HepG2 (cell line): ENCODE measurements at regions not wholly inside any gene's neighbourhood (a gene's known extent, or its start where the extent isn't known, plus 50 kb on each side); places are given as distances from the start of the nearest gene placed in this dataset.

ENCODE experiments used
- ATAC-seq: fragments of 200-7000 bp; cut with Tn5 transposase; 3 replicates; pipeline ENCODE4 v1.9.1; 2020; ENCODE audit warnings: mild to moderate bottlenecking, moderate library complexity
- BruUV-seq: library from RNA; stranded (reverse); fragments of 400-500 nt; replicated peaks from 2 replicates; lab custom pipeline; 2021; lab: Mats Ljungman, UMichigan
- CTCF ChIA-PET: fragments of 300-600 bp; formaldehyde crosslinking; extraction: SDS; loops from one replicate; lab custom pipeline; 2021; ENCODE audit warnings: low total read pairs, inconsistent platforms, low intra/inter-chr PET ratio; lab: Yijun Ruan, JAX
- POLR2A ChIA-PET: fragments of 350-600 bp; sonication (Branson Sonifier 250); formaldehyde crosslinking; loops from one replicate; lab custom pipeline; 2020; ENCODE audit warnings: antibody characterized with exemption, inconsistent platforms; lab: Yijun Ruan, JAX
- DNase-seq: peaks from one replicate; pipeline ENCODE4 v3.0.0-alpha.2; 2015; ENCODE audit warnings: low spot score
- FAIRE-seq: peaks from 3 replicates; lab custom pipeline; 2011; peaks lifted over from hg19 to GRCh38; lab: Jason Lieb, UNC
- H2AFZ ChIP-seq: one replicate; pipeline ENCODE4 v1.6.1; 2011; ENCODE audit warnings: low read length, inconsistent platforms
- H3K27ac ChIP-seq: fragments of 300-600 bp; 3 replicates; pipeline ENCODE4 v1.8.0; 2011; ENCODE audit warnings: mixed run types, mild to moderate bottlenecking, mixed read lengths, low read length, inconsistent platforms; ENCODE audit not compliant: insufficient read depth; ENCODE audit errors: extremely low read length
- H3K27me3 ChIP-seq, 2 experiments: fragments of 200-600 bp in 1 of 2; 2 replicates in 1 of 2; 3 replicates in 1 of 2; pipeline versions ENCODE4 v1.6.0 to v1.8.0; 2011; ENCODE audit warnings: low read length in 2 of 2, mild to moderate bottlenecking in 2 of 2, moderate library complexity in 2 of 2, inconsistent platforms in 1 of 2; ENCODE audit not compliant: insufficient read depth in 2 of 2, control insufficient read depth in 1 of 2
- H3K36me3 ChIP-seq, 2 experiments: fragments of 200-600 bp in 1 of 2; replicated peaks in 1 of 2; 2 replicates in 1 of 2; 3 replicates in 1 of 2; pipeline versions ENCODE4 v1.5.1 to v1.8.0; 2011; ENCODE audit warnings: low read length in 2 of 2, inconsistent platforms in 1 of 2; ENCODE audit not compliant: insufficient read depth in 2 of 2, control insufficient read depth in 1 of 2
- H3K4me1 ChIP-seq: 2 replicates; pipeline ENCODE4 v1.5.1; 2012; ENCODE audit warnings: low read length, inconsistent platforms; ENCODE audit not compliant: insufficient read depth
- H3K4me2 ChIP-seq: 2 replicates; pipeline ENCODE4 v1.6.0; 2011; ENCODE audit warnings: low read depth, low read length, inconsistent platforms
- H3K4me3 ChIP-seq, 3 experiments: fragments of 200-600 bp in 1 of 3; sonication (generic), shearing (Covaris generic) in 1 of 3; replicated peaks in 1 of 3; 2 replicates each; pipeline ENCODE4 v1.5.1; 2011 to 2016; ENCODE audit warnings: low read length in 3 of 3, inconsistent platforms in 2 of 3, low read depth in 2 of 3, mild to moderate bottlenecking in 2 of 3, control low read depth in 1 of 3, mixed read lengths in 1 of 3; ENCODE audit not compliant: insufficient read depth in 1 of 3
- H3K79me2 ChIP-seq: one replicate; pipeline ENCODE4 v1.6.1; 2011; ENCODE audit warnings: low read length, inconsistent platforms; ENCODE audit not compliant: insufficient read depth
- H3K9ac ChIP-seq: 2 replicates; pipeline ENCODE4 v1.6.0; 2011; ENCODE audit warnings: mild to moderate bottlenecking, low read depth, low read length, inconsistent platforms; ENCODE audit not compliant: insufficient read depth
- H3K9me3 ChIP-seq: 2 replicates; pipeline ENCODE4 v1.5.1; 2012; ENCODE audit warnings: mild to moderate bottlenecking, low read length
- H4K20me1 ChIP-seq: 2 replicates; pipeline ENCODE4 v1.6.0; 2011; ENCODE audit warnings: inconsistent platforms, mild to moderate bottlenecking, low read length, moderate library complexity; ENCODE audit not compliant: insufficient read depth
- ATF7-NPFF ChIP-seq: sonication (generic); formaldehyde crosslinking; IDR thresholded peaks from 2 replicates; pipeline ENCODE4 v1.8.1; 2023; ENCODE audit warnings: mild to moderate bottlenecking, low read depth, missing genetic modification reagents, moderate library complexity
- CHD2 ChIP-seq: IDR thresholded peaks from 2 replicates; pipeline ENCODE4 v1.6.1; 2011; ENCODE audit warnings: low read depth, low read length, improper control_type of control experiment
- CREB1 ChIP-seq, 2 experiments: fragments of 450-650 bp in 1 of 2; IDR thresholded peaks; 2 replicates each; pipeline ENCODE4 v1.6.1; 2016 to 2017; ENCODE audit warnings: control low read depth in 1 of 2, mild to moderate bottlenecking in 1 of 2, missing compliant biosample characterization in 1 of 2, missing genetic modification characterization in 1 of 2
- NR3C1 ChIP-seq: sonication (generic); formaldehyde crosslinking; IDR thresholded peaks from 2 replicates; pipeline ENCODE4 v1.4.0; 2020; ENCODE audit warnings: missing genetic modification reagents
- SRY ChIP-seq: sonication (generic); formaldehyde crosslinking; IDR thresholded peaks from 2 replicates; pipeline ENCODE4 v1.8.0; 2022; ENCODE audit warnings: mild to moderate bottlenecking, missing genetic modification reagents
- TOPORS ChIP-seq: sonication (generic); formaldehyde crosslinking; IDR thresholded peaks from 2 replicates; pipeline ENCODE4 v1.8.0; 2023; ENCODE audit warnings: mild to moderate bottlenecking, missing genetic modification reagents
- ZNF468 ChIP-seq: sonication (generic); formaldehyde crosslinking; IDR thresholded peaks from 2 replicates; pipeline ENCODE4 v1.8.0; 2022; ENCODE audit warnings: mild to moderate bottlenecking, moderate library complexity, missing genetic modification reagents
- WGBS: methylation state at CpG from one replicate; pipeline ENCODE4 v1.1.6; 2017; ENCODE audit warnings: low lambda C conversion rate; 5-methylcytosine and 5-hydroxymethylcytosine counted together
- in situ Hi-C: cut with HindIII; loops from 2 replicates; pipeline ENCODE4 v1.10.0; 2017; ENCODE audit warnings: low pct_unique_long_range_greater_than_20kb; ENCODE audit not compliant: extremely low pct_ligation_motif_present
- intact Hi-C: fragments of 100-400 bp; cut with micrococcal nuclease; formaldehyde crosslinking; loops from one replicate; pipeline ENCODE4 v1.10.0; 2022; ENCODE audit not compliant: unreplicated experiment

- TF ChIP-seq SRY (CRISPR knock-in tag), result no peak
- TF ChIP-seq ATF7-NPFF (CRISPR knock-in tag), result no peak
- TF ChIP-seq ZNF468 (CRISPR knock-in tag), result no peak
- TF ChIP-seq TOPORS (CRISPR knock-in tag), result no peak
Measured at GRCh38 chr2:67259556-67260342, 137.4 kb upstream of the ETAA1 start (continued).

- no peaks in the 10 kb centered on the region for H3K79me2 ChIP-seq
- 37% methylated on average over 16 of the region's 16 CpGs for WGBS
- H3K9ac ChIP-seq, result no peak overlapping the region
- intact Hi-C loops, result no loop called here
- H4K20me1 ChIP-seq, result no peaks in the 10 kb centered on the region
- H3K27ac ChIP-seq, result no peak overlapping the region
- H3K4me2 ChIP-seq, result no peak overlapping the region
- ATAC-seq, result no peak
- no peak for DNase-seq
- no peak for TF ChIP-seq CHD2
- peak; percentile 55 for TF ChIP-seq CREB1 (IDR thresholded peaks at IDR 0.05)
- no peak for TF ChIP-seq CREB1 (CRISPR knock-in tag; IDR thresholded peaks at IDR 0.05)
- TF ChIP-seq NR3C1 (CRISPR knock-in tag), result no peak
- TF ChIP-seq, all 625 proteins: peak for 1
- in situ Hi-C loops, result no loop called here
- no peaks in the 10 kb centered on the region for H3K36me3 ChIP-seq
- POLR2A ChIA-PET, result no interaction called here
- H3K4me1 ChIP-seq, result no peaks in the 10 kb centered on the region
- H3K27me3 ChIP-seq, result no peaks in the 10 kb centered on the region
- no peak overlapping the region for H3K4me3 ChIP-seq
- FAIRE-seq, result no peak
- no peak overlapping the region for H2AFZ ChIP-seq
- no peaks in the 10 kb centered on the region for H3K9me3 ChIP-seq
- no TSS peak for BruUV-seq
- CTCF ChIA-PET, result no interaction called here
Measured at GRCh38 chr2:67260343-67261277, 136.5 kb upstream of the ETAA1 start.
